Hippocampal formation (tissue), 2 donors: ENCODE measurements at regions not wholly inside any gene's neighbourhood (a gene's known extent, or its start where the extent isn't known, plus 50 kb on each side); places are given as distances from the start of the nearest gene placed in this dataset.

Experiments used
- DNase-seq, 2 donors: peaks; one replicate each; lab custom pipeline; 2025; lab: John Stamatoyannopoulos, UW

GRCh38 chr18:72086421-72086820 is 457.7 kb downstream of the CBLN2 start:
- DNase-seq: peak in 1 of 2 donors; percentile 33

DNA sequence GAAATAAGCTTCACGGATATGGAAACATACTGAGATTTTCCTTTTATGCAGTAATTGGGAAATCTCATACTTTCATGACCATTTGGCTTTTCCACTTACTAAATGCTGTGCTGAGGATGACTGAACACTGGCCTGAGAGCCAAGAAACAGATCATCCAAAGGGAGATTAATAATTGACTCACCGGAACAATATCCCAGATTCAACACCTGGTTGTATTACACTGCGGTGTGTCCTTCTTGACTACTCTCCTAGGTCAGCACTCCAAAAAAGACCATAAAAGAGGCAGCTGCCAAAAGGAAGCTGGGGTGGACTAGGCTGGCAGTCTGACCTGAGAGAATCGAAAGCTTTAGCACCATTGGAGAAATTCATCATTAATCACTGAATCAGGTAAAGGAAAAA is 469.1 kb downstream of the CBLN2 start:
- no peak for DNase-seq

- DNase-seq: no peak
Observed at GRCh38 chr18:72063001-72063400, 481.1 kb downstream of the CBLN2 start.

DNA sequence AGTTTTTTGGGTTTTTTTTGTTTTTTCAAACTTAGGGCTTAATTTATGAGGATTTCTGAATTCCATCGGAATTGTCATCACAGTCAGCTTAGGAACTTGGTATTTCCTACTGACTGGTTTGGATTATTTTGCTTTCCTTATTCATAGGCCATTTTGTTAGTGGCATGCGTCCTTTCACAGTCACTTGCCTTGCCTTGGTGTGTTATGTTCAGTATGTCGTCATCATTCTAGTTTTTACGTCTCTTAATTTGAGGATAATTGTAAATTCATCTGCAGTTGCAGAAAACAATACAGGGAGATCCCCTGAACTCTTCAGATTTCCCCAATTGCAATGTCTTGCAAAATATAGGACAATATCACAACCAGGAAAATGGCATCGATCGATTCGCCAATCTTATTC is 485.3 kb downstream of the CBLN2 start:
- no peak for DNase-seq

GRCh38 chr18:72056171-72056570 is 488.0 kb downstream of the CBLN2 start:
- DNase-seq: no peak

DNA sequence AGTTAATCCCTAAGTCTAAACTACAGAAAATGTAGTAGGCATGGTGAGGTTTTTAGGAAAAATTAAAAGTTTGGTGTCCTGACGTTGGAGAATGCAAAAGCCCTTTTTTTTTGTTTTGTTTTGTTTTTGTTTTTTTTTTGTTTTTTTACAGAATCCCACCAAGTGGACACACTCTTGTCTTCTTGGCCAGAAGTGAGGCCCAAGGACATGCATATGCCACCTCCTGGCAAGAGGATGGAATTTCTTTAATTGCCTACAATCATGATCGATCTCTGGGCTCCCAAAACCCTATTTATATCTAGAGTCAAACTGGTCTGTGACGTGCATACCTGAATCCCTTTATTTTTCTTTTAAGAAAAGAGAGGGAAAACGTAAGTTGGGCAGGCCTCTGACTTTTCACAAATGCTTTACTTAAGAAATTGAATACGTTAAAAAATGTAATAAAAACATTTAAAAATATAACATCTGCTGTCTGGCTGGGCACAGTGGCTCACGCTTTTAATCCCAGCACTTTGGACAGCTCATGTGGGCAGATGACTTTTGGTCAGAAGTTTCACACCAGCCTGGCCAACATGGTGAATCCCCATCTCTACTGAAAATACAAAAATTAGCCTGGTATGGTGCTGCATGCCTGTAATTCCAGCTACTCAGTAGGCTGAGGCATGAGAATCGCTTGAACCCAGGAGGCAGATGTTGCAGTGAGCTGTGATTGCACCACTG is 502.7 kb downstream of the CBLN2 start:
- no peak for DNase-seq

DNA sequence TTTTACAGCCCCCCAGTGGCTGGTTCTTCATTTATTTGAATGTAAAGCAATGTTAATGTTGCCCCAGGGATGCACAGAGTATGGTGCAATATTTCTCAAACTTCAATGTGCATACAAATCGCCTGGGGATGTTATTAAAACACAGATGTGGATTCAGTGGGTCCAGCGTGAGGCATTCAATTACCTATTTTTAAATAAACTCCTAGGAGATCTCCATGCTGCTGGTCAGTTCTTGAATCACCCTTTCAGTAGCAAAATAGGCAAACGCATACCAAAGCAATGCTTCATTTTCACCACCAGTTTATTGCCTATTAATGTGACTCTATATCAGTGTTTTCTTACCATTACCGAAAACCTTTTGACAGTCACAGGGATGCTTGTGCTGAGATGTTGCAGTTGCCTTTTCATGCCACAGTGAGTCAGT is 530.7 kb downstream of the CBLN2 start:
- no peak for DNase-seq

DNA sequence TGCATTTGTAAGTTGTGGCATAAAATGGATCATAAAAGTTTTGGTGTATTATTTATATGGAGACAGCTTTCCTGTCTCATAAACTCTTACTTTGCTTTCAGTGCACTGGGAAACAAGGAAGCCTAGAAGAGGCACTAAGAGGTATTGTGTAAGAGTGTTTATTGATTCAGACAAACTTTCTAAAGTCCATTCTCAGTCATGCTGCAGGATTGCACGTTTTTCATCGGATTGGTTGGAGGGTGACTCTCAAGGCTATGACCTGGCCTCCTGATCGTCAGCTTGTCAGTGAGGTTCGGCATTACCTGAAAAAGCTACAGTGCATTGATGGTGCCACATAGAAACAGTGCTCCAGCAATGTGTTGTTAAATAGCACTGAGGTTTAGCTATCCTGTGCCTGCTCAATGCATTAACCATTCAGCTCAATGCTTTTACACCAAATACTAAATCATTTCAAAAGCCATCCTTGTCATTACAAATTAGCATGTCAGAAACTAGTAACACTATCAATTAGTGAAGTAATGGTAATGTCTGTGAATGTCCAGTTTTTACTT is 545.5 kb downstream of the CBLN2 start:
- DNase-seq: no peak

DNA sequence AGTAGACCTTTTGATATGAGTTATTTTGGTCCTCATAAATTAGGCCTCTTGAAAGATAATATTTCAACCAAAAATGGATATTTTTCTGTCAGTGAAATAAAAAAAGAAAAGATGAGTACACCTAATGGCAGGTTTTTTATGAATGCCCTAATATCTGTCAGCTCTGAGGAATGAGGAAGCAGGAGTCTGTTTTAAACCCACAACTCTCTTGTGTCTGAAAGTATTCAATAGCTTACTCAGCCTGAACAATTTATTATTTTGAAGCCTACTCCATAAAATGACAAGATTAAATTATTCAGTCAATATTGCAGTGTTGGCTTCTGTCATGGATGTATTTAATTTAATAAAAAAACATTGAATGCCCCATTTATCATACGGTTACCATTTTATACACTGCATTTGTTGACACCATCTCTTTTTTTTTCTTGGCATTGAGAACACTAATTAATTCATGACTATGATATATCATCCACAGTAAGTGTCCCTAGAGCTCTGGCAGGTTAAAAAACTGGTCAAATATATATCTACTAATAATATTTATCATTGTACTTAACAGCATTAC is 548.2 kb downstream of the CBLN2 start:
- DNase-seq: no peak

DNA sequence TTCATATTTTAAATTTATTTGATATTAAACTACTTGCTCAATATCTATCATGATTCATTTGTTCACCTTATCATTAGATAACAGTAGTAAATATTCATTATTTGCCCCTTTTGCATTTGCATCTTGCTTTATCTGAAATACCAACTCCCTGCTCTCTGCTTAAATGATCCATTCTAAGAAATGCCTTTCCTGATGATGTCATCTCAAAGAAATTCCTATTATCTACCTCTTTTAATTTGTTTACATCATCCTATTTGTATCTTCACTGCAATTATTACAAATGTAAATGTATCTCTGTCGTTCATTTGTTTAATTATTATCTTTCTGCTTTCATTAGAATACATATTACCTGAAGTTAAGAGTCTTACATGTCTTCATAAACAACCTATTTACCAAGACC is 549.9 kb downstream of the CBLN2 start:
- DNase-seq: no peak

DNA sequence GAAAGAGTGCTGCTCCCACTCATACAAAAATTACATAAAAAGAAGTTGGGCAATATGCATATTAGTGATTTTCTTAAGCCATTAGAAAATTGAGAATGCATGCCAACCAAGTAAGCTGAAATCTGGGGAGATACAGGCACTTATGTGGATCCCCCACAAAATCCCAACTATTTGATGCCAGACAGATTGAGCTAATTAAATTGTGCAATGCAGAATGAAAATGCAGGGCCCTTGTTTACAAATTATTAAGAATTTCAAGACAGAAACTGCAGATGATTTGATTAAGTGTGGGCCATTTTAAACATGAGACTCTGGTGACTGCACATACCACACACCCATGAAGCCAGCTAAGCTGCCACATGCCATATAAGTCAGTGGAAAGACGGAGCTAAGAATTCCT is 554.5 kb downstream of the CBLN2 start:
- no peak for DNase-seq

DNA sequence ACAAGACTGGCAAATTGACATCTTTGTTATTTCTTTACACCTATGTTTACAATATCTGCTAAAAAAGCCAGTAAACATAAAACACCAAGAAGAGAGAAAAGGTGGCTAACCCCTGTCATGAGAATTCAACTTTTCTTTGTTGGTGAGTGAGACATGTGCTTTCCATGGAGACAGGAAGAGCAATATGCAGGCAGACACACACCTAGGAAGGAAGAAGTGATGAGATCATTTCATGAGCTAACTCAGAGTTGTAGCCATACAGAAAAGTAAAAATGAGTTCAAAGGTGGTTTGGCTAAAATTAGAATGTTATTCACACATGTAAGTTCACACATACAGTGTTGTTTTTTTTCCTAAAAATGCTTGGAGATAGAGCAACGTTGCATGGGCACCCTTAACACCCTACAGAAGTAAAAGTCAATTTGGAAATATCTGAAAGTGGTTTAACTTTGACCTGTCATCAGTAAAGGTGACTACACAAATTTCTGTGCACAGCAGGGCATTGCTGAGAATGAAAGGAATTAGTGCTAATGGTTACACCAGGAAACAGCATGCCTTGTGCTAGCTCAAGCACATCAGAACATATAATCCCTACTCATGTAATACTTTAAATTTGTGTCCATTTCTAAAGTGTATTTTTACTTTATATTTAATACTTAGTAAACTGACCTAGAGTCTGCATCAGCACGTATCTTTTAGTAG is 557.6 kb downstream of the CBLN2 start:
- no peak for DNase-seq

GRCh38 chr18:71976744-71977143 is 567.4 kb downstream of the CBLN2 start:
- no peak for DNase-seq

- DNase-seq: no peak
Observed at GRCh38 chr18:71966791-71967190, 577.4 kb downstream of the CBLN2 start.

DNA sequence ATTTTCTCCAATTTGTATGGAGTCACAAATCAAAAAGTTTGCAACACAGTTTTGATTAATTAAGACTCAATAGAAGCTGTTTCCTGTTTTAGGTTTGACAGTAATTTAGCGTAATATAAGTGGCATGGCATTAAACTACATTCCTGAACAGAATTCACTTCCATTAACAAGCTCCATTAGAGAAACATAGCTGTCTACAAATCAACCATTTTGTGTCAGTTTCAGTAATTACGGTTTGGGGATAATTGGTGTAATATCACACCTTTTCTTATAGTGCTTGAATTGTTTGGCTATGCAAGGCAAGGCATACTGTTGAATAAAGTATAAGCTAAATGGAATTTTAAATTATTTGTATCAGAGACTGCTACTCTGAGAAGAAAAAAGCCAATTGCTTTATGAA is 585.5 kb downstream of the CBLN2 start:
- no peak for DNase-seq

GRCh38 chr18:71951001-71951400 is 593.1 kb downstream of the CBLN2 start:
- DNase-seq: peak; percentile 11 to 33

GRCh38 chr18:71942433-71942832 is 601.7 kb downstream of the CBLN2 start:
- DNase-seq: no peak

DNA sequence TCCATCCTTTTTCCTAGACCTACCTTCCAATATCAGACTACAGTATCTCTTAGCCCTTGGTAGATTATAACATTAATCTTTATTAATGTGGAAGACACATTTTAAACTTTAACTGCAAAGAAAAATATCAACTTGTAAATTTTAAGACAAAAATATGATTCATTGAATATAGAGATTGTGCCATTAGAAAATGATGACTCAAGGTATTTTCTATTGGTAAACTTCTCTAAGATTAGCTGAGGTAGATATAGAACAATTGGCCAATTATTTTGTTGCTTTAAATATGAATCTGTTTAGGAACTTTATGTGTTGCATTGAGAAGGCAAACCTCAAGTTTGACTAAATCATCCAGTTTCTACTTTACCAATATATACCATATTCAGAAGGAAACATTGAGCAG is 604.7 kb downstream of the CBLN2 start:
- DNase-seq: no peak

DNA sequence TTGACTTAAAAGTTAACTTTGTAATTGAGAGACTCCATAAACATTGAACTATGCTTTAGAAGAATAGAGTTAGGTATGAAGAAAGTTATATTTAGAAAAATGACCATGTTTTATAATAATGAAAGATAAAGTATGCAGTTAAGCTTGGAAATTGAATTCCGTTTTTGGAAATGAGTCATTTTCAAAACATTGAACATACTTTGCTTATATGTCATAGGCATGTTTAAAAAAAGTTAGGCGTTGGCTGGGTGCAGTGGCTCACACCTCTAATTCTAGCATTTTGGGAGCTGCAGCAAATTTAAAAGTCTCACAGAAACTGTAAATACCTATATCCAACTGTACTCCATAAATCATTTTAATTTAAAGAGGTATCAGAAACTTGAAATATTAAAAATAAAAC is 607.4 kb downstream of the CBLN2 start:
- no peak for DNase-seq

DNA sequence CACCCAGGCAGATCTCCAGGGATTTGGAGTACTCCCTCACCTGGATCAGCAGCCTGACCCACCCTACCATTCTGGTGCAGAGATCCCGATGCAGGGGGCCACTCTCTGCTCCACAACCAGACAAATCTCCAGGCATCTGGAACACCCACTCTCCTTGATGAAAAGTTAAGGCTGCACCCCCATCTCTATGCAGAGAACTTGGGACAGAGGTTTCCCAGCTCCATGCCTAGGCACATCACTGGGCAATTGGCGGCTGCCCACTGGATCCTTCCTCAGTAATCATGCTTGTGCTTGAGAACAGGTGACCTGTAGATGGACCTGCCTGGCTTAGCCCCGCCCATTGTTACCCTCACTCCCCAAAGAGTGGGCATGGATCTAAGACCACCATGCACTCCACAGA is 624.9 kb downstream of the CBLN2 start:
- no peak for DNase-seq

GRCh38 chr18:71913641-71914040 is 630.5 kb downstream of the CBLN2 start:
- DNase-seq: no peak

- no peak for DNase-seq
Observed at GRCh38 chr18:71902482-71902881, 641.7 kb downstream of the CBLN2 start.
